ENCODE measurements at regions not wholly inside any gene's neighbourhood (a gene's known extent, or its start where the extent isn't known, plus 50 kb on each side); places are given as distances from the start of the nearest gene placed in this dataset.

DNA sequence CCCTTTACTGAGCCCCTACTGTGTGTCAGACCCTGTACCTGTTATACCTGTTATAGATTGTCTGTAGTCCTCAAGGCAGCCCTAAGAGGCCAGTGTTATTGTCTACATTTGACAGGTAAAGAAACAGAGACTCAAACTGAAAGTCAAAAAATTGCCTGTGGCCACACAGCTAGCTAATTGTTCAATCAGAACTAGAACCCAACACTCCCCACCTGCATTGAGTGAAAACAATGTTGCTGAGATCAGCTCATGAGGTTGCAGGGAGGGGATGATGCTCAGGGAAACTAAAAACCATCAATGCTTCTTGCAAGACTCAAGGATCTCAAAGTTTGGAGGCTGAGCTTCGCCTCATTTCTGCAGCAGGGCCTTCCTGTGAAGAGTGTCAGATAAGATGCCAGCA lies 109.5 kb upstream of the LMO4 start:
- TF ChIP-seq CTCF (IDR thresholded peaks at IDR 0.05) (no peak), POLR2AphosphoS5 (IDR thresholded peaks at IDR 0.05) (no peak), POLR2A (IDR thresholded peaks at IDR 0.05; ENCODE audit: low read depth) (no peak)

Data from esophagus muscularis mucosa (tissue), 3 donors.